ENCODE measurements at regions not wholly inside any gene's neighbourhood (a gene's known extent, or its start where the extent isn't known, plus 50 kb on each side); places are given as distances from the start of the nearest gene placed in this dataset.

- no peak overlapping the region for H3K4me3 ChIP-seq (replicated peaks; ENCODE audit: insufficient read depth, low read length)
- H3K27me3 ChIP-seq (ENCODE audit: insufficient read depth, poor library complexity, severe bottlenecking): no peaks in the 10 kb centered on the region
- H3K27ac ChIP-seq (replicated peaks): no peak overlapping the region
- DNase-seq (ENCODE audit: low read depth in 1 of 2, low spot score in 1 of 2): no peak
- TF ChIP-seq GABPA (IDR thresholded peaks at IDR 0.05; ENCODE audit: low read depth) (no peak), SPI1 (IDR thresholded peaks at IDR 0.05; ENCODE audit: borderline replicate concordance, low read depth) (no peak), CTCF (IDR thresholded peaks at IDR 0.05; ENCODE audit: insufficient read depth, low read length) (no peak), REST (IDR thresholded peaks at IDR 0.05; ENCODE audit: insufficient replicate concordance, low read depth) (no peak), POLR2AphosphoS5 (IDR thresholded peaks at IDR 0.05; ENCODE audit: low read depth) (no peak)
Measured at GRCh38 chr11:36807871-36808270, 209.8 kb upstream of the RAG2 start.

GRCh38 chr11:36803084-36803483 lies 205.0 kb upstream of the RAG2 start:
- Histone ChIP-seq H3K4me3 (replicated peaks; ENCODE audit: insufficient read depth, low read length) (no peak overlapping the region), H3K27me3 (ENCODE audit: insufficient read depth, poor library complexity, severe bottlenecking) (no peaks in the 10 kb centered on the region), H3K27ac (replicated peaks) (no peak overlapping the region)
- TF ChIP-seq CTCF (IDR thresholded peaks at IDR 0.05; ENCODE audit: insufficient read depth, low read length) (no peak), POLR2AphosphoS5 (IDR thresholded peaks at IDR 0.05; ENCODE audit: low read depth) (no peak), SPI1 (IDR thresholded peaks at IDR 0.05; ENCODE audit: borderline replicate concordance, low read depth) (no peak), REST (IDR thresholded peaks at IDR 0.05; ENCODE audit: insufficient replicate concordance, low read depth) (no peak), GABPA (IDR thresholded peaks at IDR 0.05; ENCODE audit: low read depth) (no peak)
- no peak for DNase-seq (ENCODE audit: low read depth in 1 of 2, low spot score in 1 of 2)

GRCh38 chr11:36792996-36793914 lies 195.2 kb upstream of the RAG2 start:
- no peak for DNase-seq (ENCODE audit: low read depth in 1 of 2, low spot score in 1 of 2)
- TF ChIP-seq CTCF (IDR thresholded peaks at IDR 0.05; ENCODE audit: insufficient read depth, low read length): no peak
- no peak for TF ChIP-seq GABPA (IDR thresholded peaks at IDR 0.05; ENCODE audit: low read depth)
- no peak for TF ChIP-seq POLR2AphosphoS5 (IDR thresholded peaks at IDR 0.05; ENCODE audit: low read depth)
- TF ChIP-seq REST (IDR thresholded peaks at IDR 0.05; ENCODE audit: insufficient replicate concordance, low read depth): no peak
- no peak for TF ChIP-seq SPI1 (IDR thresholded peaks at IDR 0.05; ENCODE audit: borderline replicate concordance, low read depth)
- H3K4me3 ChIP-seq (replicated peaks; ENCODE audit: insufficient read depth, low read length): no peak overlapping the region
- no peaks in the 10 kb centered on the region for H3K27me3 ChIP-seq (ENCODE audit: insufficient read depth, poor library complexity, severe bottlenecking)
- no peak overlapping the region for H3K27ac ChIP-seq (replicated peaks)

Measured in HL-60 (cell line).